T-helper 2 cell treated with Interferon-gamma antibody and Interleukin-4, amounts not matched to agents 100 ng/mL and 5 ng/mL, for 36 hours (primary cell): ENCODE measurements at regions not wholly inside any gene's neighbourhood (a gene's known extent, or its start where the extent isn't known, plus 50 kb on each side); places are given as distances from the start of the nearest gene placed in this dataset.

Source experiments
- intact Hi-C: fragments of 100-400 bp; cut with micrococcal nuclease; formaldehyde crosslinking; loops from one replicate; pipeline ENCODE4 v1.15.1; 2023

DNA sequence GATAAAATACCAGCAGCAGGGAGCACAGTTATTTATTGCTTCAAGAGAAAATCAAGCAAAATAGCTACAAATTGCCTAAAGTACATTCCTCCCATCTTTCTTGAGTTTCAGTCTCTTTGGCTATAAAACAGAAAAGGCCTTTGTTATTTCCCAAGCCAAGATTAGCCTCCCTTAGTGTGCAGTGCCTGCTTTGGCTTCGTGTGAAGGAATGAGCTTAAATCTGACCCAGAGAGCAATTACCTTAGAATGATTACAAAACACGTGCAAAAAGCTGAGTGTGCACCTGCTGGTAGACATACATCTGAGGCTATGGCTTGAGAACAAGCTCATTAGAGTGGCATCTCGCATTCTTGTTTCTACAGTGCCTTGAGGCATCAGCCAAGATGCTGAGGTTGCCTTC, 250.8 kb downstream of the C4orf33 start:
- intact Hi-C loops: no loop called here

DNA sequence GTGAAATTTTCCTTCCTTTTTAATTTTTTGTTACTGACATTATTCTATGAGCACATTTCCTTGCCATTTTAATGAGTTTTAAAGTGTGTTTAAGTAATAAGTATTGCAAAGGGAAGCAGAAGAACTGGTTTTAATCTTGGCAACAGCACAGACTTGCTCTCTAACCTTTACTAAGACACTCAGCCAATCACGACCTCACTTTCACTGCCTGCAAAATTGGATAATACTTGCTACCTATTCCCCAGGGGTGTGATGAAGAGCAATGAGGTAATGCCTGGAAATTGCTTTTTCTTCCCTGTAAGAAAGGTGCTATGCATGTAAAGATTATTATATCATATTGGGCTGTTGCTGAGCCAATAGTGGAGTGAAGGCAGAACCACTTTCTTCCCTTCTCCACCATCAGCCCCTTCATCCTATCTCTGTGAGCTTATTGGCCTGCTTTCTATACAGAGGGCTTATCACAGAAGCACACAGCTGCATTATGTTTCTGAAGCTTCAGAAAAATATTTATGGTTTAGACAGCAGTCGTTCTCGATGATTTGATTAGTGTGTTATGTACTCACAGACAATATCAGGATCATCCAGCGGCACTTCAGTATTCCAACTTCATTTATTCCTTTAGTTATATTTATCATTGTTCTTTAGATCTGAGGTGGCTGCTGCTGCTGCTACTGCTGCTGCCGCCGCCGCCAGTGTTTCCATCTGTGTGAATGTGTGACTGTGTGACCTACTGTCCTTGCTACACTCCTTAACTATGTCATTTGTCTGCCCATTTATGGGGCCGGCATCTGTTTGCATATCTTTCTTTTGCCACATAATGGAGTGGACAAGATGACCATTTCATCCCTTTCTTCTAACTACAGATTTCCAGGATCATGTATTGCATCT, 255.1 kb downstream of the C4orf33 start:
- intact Hi-C loops: no loop called here

DNA sequence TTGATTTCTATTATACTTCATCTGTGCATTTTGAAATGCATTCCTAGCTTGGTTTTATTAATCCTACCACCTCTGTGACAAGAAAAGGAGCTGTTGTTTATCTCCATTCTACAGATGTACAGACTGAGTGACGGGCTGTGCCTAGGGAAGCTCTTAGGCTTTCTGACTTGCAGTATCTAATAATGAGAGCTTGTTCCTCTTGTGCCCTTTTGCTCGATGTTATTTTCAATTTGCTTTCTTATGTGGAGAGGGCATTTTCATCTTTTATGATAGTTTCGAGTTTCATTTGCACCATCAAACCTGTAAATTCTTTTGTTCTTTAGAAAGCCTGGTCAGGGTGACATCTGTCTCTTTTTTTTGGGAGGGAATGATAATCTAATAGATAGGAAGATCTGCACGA, 256.5 kb downstream of the C4orf33 start:
- intact Hi-C loops: no loop called here

DNA sequence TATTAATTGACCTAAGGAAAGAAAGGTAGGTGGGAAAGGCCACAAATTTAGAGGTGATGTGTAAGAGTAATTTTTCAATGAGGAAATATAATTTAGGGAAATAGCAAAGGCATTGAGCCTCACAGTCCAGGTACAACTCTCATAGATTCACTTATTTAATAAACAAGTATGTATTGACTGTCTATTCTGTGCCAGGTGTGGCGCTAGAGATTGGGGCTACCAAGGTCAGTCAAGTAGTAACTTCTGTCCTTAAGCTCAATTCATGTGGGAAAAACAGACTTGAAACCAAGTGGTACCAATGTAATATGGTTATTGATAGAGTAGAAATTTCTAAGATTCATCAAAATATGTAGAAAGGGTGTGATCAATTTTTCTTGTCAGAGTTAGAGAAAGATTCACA, 257.5 kb downstream of the C4orf33 start:
- intact Hi-C loops: no loop called here

DNA sequence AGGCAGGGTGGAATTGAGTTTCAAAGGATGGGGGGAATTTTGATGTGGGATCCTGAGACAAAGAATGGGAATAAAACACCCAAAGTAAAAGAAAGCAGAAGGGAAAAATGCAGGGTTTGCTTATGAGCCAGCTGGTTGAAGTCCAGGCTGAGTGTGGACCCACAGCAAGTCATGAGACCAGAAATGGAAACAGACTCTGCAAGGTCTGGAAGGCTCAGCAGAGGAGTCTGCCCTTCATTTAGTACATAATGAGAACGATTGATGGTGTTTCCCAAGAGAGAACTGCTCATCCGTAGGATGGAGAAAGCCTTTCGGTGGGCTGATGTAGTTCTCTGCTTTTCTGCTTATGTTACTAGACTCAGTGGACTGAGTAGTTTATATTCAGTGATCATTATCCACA, 259.1 kb downstream of the C4orf33 start:
- intact Hi-C loops: no loop called here

DNA sequence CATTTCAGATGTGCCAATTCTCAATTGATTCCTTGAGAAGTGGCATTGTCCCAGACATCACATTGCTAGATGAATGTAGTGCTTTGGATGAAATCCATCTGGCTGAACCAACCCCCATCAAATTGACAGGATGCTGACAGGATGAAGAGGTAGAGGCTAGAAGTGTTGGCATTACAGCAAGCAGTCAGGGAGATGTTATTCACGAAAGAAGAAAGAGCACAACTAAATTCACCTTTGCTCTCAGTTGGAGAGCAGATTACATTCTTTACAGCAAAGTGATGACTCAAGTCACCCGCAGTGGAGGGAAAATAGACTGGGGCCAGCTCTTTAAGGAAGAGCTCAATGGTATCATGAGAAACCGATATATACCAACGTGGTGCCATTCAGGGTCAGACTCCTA, 259.6 kb downstream of the C4orf33 start:
- intact Hi-C loops: no loop called here

DNA sequence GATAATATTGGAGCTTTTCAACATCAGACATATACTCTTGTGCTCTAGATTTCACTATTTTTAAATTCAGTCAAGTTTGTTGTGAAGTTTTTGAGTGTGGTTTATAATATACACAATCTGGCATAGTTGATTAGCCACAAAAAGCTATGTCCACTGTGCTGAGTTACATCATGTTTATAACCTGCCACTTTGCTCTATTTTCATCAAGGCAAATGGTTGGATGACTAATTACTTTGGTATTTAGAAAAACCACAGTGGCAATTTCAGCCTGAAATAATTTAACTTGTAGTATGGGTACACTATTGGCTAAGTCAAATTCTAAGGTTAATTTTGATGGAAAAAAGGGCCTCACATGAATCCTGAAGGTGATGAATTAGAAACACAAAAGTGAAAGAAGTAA, 262.6 kb downstream of the C4orf33 start:
- intact Hi-C loops: no loop called here

DNA sequence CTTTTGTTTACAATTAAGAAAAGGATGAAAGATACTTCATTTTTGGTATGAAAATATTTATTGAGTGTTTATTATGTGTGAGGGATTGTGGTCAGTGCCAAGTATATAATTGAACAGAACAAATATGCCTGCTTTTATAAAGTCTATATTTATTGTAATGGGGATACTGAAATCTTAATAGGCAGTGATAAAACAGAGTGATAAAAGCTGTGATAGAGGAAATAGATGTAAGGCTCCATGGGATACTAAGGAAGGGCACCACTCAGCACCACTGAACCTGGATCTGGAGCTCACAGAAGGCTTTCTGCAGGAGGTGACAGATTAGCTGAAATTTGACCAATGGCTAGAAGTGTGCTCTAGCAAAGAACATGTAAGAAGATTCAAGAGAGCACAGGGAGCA, 263.5 kb downstream of the C4orf33 start:
- intact Hi-C loops: no loop called here

DNA sequence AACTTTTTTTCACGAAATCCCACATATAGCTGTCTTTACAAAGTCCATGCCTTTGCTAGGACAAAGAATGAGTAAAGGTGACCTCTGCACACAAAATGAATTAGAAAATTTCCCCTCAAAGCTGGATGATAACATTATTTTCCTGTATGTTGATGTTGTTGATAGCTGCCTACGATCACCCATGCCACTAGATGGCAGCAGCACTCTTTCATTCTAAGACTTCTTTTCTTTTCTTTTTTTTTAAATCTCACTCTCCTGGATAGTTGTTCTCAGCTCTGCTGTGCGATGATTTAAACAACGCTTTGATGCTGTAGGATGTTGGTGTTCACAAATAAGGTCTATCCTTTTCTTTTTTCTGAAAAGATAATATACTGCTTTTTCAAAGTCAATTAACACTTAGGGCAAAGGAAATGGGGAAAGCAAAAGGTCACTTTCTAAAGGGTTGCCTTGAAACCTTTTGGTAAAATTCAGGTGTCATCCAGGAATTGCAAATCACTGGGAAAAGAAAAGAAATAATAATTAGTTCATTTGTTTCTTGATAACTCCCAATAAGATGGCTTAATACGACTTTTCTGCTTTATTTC, 266.8 kb downstream of the C4orf33 start:
- intact Hi-C loops: loop anchor here (1.0 kb wide), 1 partner anchor 279 kb away; no protein-coding TSS in a partner anchor

DNA sequence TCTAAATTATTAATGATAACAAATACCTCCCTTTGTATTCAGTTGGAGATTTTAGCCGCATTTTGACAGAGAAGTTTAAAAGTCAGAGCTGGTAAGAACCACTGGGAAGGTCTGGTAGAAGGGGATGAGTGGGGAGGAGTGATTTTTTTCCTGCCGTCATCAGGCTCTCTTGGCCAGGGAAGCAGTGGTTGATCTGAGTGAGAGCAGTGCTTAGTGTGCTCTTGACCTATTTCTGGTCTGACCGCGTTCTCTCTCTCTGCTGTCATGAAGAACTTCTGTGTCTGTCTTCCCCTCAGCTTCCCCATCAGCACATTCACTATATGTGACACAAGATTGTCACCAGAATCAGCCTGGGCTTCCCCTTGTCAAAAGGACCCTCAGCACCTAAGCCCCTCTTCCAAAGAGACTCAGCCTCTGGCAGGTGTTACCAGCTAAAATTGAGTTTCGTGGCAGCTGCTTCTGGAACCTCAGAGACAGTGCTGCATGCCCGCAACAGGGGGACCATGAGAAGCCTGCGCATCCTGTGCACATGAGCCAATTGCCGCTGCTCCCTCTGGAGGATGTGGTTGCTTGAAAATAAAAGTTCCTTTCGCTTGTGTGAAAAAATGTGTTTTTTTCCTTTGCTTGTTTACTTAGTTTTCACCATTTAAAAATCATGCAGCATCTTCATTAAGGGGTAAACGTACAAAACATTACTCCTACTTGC, 268.9 kb downstream of the C4orf33 start:
- intact Hi-C loops: no loop called here

DNA sequence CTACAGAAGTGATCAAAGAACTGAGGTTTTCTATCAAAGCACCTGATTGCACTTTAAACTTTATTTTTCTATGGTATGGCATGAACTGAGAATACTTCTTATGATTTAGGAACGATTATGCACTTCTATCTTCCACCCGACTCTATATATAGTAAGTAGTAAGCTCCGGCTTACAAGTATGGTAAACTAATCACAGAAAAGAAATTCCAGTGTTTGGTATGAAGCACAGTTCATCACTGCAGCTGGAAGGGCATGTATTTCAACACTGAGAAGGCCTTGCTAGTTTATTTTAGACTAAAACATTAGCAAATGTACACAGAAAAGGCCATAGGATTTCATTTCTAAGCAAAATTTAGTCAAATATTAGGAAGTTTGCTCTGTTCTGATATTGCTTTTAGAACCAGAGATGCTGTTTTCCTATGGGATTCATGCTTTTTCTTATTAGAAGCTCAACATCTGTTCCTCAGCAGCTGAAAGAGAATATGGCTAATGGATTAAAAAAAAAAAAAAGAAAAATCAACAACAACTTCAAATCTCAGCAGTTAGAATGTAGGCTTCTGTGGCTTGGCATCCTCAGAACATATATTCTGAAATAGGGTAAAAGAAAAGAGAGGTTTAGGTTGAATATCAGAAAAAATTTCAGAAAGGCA, 273.5 kb downstream of the C4orf33 start:
- intact Hi-C loops: no loop called here

DNA sequence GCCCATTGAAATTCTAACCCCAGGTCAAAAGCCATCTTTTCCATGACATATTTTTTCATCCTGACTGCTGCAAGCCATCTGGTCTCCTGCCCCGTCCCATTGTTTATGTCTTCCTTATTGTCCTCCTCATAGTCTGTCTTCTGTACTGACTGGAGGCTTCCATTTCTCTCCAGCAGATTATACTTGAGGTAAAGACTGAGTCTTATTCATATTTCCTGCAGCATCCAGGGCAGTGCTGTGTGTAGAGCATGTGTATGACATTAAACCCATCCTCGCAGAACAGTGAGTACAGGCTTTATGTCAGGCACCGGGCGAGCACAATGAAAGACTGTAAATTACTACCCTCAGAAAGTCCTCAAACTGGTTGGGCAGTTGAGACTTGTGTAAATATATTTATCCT, 275.1 kb downstream of the C4orf33 start:
- intact Hi-C loops: no loop called here

DNA sequence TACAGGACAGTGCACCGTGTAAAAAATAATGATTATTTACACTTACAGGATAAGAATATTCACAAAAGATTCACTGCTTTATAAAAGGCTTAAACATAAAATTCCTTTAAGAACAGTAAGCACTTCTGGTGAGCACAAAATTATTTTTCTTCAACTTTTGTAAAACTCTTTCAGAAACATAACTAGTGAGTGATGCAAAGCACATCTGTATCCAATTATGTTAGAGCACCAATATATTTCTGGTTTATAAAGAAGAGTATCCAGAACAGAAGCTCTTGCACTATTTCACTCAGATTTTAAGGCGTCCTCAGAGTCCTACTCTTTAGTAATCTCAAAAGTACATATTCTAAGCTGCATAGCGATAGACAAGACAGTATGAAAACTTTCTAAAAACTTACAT, 276.0 kb downstream of the C4orf33 start:
- intact Hi-C loops: no loop called here

DNA sequence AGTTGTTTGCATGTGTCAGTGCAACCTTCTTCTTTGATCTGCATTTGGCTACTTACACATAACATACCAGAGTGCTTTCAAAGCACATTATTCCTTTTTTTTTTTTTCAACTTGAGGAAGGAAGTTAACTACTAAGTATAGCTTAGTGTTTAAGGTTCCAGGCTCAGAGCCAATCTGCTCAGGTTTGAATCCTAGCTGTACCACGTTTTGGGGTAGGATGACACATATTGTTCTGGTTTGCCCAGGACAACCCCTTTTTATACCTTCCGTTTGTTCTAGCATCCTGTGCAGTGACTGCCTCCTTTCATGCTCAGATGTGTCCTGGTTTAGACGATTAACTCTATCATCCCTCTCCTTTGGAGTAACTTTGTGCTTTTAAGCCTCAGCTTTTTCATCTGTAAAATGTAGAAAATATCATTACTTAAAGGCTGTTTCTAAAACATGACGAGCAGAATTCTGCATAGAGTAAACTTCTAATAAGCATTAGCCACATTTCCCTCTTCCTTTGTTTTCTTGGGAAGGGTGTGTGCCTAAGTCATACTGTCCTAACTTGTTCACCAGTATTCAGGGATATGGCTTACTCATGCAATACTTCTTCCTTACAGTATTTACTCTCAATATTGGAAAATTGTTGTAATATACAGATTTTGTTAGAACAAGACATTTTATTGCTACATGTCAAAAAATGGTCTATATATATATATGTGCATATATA, 281.3 kb downstream of the C4orf33 start:
- intact Hi-C loops: no loop called here

DNA sequence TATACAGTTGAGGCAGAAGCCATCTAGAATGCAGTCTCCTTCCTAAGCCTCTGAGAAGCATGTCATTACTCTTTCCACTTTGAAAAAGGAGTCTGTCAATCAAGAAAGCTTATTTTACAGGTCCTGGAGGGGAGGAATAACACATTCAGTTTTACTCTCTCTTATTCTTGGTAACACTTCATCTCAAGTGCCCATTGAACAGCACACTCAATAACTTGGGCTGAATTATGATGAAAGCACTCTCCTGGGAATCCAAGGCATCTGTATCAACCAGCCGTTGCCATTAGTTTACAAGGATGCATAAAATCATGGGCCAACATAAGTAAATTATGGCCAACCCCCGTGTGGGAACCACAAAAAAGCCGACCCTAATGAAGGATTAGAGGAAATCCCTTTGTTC, 282.4 kb downstream of the C4orf33 start:
- intact Hi-C loops: no loop called here

DNA sequence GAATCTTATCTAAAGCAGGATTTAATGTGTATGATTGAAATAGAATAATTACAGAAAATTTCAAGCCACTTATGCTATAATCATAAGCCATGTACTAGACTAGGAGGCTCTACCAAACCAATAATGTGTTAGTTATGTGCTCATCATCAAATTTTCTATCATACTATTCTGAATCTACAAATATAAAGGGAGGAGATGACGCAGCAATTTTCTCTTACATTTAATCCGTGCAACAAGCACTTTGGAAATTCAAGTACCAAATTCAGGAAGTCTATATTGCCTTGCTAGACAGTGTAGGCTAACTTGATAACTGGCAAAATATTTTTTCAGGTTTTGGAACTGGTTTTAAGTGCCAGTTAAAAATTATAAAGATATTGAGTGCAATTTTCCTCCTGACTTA, 283.5 kb downstream of the C4orf33 start:
- intact Hi-C loops: no loop called here

DNA sequence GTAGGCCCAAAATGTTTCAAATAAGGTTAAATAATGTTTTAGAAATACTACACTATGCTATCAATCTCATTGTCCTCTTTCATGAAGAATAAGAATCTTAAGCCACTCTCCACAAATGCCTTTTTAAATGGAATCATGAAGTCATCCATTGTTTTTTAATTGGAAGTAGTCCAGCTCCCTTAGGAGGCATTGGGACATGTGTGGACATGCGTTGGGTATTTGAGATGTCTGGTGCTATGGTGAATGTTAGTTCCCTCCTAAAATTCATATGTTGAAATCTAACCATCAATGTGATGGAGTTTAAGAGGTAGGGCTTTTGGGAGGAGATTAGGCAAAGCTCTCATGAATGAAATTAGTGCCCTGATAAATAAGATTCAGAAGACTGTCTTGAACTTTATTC, 289.0 kb downstream of the C4orf33 start:
- intact Hi-C loops: no loop called here

DNA sequence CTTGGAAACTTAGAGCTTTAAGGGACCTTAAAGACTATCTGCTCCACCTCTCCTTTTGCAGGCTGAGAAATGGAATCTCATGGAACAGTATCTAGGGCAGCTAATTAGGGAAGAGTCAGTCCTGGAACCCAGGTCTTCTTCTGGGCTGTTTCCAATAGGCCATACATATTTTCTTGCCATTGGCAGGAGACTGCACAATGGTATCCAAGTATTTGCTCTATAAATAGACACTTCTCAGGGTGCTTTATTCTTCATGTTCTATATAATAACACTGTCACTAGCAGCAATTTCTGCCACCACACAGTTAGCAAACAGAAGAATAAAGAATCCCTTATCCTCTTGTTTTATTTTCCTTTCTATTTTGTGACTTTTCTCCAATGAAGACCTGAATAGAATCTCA, 291.7 kb downstream of the C4orf33 start:
- intact Hi-C loops: no loop called here

DNA sequence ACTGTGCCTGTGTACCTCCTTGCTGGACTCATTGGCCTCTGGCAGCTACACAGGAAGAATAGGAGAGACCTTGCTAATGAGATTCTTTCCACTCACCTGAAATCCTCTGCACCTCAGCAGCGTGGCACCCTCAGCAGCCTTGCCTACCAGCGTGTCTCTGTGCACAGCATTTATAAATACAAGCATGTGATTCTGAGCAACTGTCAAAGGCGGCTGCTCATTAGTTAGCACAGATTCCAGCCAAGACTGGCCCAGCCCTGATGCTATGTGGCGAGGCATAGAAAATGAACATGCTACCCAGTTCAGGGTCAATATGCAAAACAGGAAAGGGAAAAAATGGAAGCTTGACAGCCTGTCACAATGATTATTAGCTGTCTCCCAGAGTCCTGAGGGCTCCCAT, 298.0 kb downstream of the C4orf33 start:
- intact Hi-C loops: no loop called here

DNA sequence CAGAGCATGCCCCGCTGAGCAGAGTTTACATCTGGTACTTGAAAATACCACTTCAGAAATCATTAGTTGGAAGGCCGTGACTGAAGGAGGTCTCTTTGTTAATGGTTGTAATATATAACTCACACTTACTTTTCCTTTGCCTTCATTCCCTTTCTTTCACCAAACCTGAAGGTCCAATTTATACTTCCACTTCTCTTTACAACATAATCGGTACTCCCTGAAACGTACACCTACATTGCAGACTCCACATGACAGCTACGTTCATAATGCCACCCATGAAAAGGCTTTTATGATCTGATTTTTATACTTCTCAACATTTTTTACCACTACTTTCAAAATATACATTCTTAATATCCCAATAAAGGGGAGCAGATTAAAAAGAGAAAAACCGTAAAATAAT, 298.7 kb downstream of the C4orf33 start:
- intact Hi-C loops: no loop called here

DNA sequence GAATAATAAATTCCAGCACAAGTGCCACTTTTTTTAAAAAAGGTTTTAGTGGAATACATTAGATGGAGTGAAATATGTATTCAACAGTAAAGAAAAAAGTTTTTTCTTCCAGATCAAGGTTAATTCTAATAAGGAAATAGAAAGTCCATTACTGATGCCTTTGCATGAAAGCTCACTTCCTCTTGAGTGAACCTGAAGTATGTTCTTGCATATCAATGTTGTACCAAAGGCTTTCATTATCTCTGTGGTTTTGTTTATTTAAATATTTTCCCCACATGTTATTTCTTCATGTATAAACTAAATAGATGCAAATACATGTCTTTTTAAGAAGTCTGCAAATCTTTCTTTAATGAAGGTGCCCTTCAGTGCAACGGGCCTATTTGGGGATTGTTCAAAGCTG, 307.9 kb downstream of the C4orf33 start:
- intact Hi-C loops: no loop called here
